Liver (tissue), 3 donors: ENCODE measurements at regions not wholly inside any gene's neighbourhood (a gene's known extent, or its start where the extent isn't known, plus 50 kb on each side); places are given as distances from the start of the nearest gene placed in this dataset.

Experiments used
- TF ChIP-seq, protein P1 (sequence below): IDR thresholded peaks from 2 replicates; pipeline ENCODE4 v1.6.1; 2016; ENCODE audit warnings: antibody characterized with exemption
- TF ChIP-seq, protein P2 (sequence below): fragments of 150-350 bp; IDR thresholded peaks from 2 replicates; pipeline ENCODE4 v1.5.1; 2017; ENCODE audit warnings: improper control_type of control experiment, low read depth, low read length; ENCODE audit not compliant: missing input control
- donor health status: healthy.
- donor health status: healthy.

DNA sequence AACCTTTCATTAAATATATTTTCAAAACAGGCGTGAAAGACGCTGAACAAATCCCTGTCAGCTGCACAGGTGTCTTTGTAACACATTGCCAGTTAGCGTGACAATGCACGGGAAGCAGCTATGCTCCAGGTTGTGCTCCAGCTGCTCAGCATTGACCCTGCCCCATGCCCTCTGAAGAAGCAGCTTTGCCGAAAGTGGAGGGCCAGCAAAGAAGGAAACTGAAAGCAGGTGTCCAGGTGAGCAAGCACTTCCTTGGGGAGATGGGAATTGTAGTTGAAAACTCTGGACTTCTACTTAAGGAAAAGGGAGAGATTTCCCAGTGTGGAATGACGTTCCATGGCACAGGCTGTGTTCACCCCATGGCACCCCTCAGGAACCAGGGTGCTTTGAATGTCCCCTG lies 125.7 kb downstream of the TTLL2 start:
- TF ChIP-seq, protein P1, sequence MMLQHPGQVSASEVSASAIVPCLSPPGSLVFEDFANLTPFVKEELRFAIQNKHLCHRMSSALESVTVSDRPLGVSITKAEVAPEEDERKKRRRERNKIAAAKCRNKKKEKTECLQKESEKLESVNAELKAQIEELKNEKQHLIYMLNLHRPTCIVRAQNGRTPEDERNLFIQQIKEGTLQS, result no peak
- TF ChIP-seq, protein P2, sequence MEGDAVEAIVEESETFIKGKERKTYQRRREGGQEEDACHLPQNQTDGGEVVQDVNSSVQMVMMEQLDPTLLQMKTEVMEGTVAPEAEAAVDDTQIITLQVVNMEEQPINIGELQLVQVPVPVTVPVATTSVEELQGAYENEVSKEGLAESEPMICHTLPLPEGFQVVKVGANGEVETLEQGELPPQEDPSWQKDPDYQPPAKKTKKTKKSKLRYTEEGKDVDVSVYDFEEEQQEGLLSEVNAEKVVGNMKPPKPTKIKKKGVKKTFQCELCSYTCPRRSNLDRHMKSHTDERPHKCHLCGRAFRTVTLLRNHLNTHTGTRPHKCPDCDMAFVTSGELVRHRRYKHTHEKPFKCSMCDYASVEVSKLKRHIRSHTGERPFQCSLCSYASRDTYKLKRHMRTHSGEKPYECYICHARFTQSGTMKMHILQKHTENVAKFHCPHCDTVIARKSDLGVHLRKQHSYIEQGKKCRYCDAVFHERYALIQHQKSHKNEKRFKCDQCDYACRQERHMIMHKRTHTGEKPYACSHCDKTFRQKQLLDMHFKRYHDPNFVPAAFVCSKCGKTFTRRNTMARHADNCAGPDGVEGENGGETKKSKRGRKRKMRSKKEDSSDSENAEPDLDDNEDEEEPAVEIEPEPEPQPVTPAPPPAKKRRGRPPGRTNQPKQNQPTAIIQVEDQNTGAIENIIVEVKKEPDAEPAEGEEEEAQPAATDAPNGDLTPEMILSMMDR, result no peak
